Activated CD8-positive, alpha-beta T cell treated with anti-CD3 and anti-CD28 coated beads for 36 hours (primary cell): ENCODE measurements at regions not wholly inside any gene's neighbourhood (a gene's known extent, or its start where the extent isn't known, plus 50 kb on each side); places are given as distances from the start of the nearest gene placed in this dataset.

Source experiments
- ATAC-seq: fragments of 200-7000 bp; cut with Tn5 transposase; one replicate; pipeline ENCODE4 v1.10.0; 2021; ENCODE audit warnings: mild to moderate bottlenecking, moderate library complexity
- CTCF ChIA-PET: fragments of 350-600 bp; sonication (Branson Sonifier 250); formaldehyde crosslinking; loops from one replicate; lab custom pipeline; 2021; ENCODE audit warnings: antibody characterized with exemption; lab: Charles Lee
- POLR2A ChIA-PET: fragments of 350-600 bp; sonication (Branson Sonifier 250); formaldehyde crosslinking; loops from one replicate; lab custom pipeline; 2021; ENCODE audit warnings: antibody characterized with exemption; lab: Charles Lee
- DNase-seq: peaks from one replicate; pipeline ENCODE4 v3.0.0-alpha.2; 2020
- H3K27ac Mint-ChIP-seq: one replicate; pipeline ENCODE4 v1.8.0; 2021; ENCODE audit warnings: mild to moderate bottlenecking, mixed read lengths
- H3K27me3 Mint-ChIP-seq: one replicate; pipeline ENCODE4 v1.8.0; 2021; ENCODE audit warnings: mixed read lengths
- H3K36me3 Mint-ChIP-seq: one replicate; pipeline ENCODE4 v1.8.0; 2021; ENCODE audit warnings: low read depth, mixed read lengths
- H3K4me1 Mint-ChIP-seq: one replicate; pipeline ENCODE4 v1.8.0; 2021; ENCODE audit warnings: low read depth, mixed read lengths
- H3K4me3 Mint-ChIP-seq: one replicate; pipeline ENCODE4 v1.8.0; 2021; ENCODE audit warnings: mild to moderate bottlenecking, moderate library complexity, mixed read lengths
- H3K9me3 Mint-ChIP-seq: one replicate; pipeline ENCODE4 v1.8.0; 2021; ENCODE audit warnings: mixed read lengths
- CTCF ChIP-seq: fragments of 200-600 bp; IDR thresholded peaks from one replicate; pipeline ENCODE4 v1.8.0; 2022; ENCODE audit warnings: antibody characterized with exemption, mild to moderate bottlenecking
- intact Hi-C: fragments of 100-400 bp; cut with micrococcal nuclease; formaldehyde crosslinking; loops from one replicate; pipeline ENCODE4 v1.10.0; 2022

GRCh38 chr5:85893996-85894395 lies 723.7 kb upstream of the COX7C start:
- Mint-ChIP-seq H3K4me1 (no peaks in the 10 kb centered on the region), H3K36me3 (no peaks in the 10 kb centered on the region), H3K9me3 (no peaks in the 10 kb centered on the region), H3K27ac (no peak overlapping the region), H3K4me3 (no peak overlapping the region), H3K27me3 (no peaks in the 10 kb centered on the region)
- intact Hi-C loops = no loop called here
- ChIA-PET POLR2A (no interaction called here), CTCF (no interaction called here)
- no peak for TF ChIP-seq CTCF
- no peak for DNase-seq
- no peak for ATAC-seq

DNA sequence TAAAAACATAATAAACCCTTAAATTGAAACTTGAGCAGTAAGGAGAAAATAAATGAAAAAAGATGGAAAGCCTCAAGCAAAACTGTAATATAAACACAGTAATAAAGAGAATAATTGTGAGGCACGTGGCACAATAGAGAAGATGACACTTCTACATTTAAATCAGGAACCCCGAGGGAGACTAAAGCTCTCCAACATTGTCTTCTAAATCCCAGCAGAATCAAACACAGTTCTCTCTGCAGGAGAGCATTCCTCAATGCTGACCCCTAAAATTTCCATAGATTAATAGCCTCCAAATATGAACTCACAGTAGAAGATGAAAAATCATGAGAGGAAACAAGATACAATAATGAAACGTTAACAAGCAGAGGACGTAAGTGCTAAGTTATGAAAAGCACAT lies 721.2 kb upstream of the COX7C start:
- Mint-ChIP-seq H3K4me1 (no peaks in the 10 kb centered on the region), H3K27me3 (no peaks in the 10 kb centered on the region), H3K9me3 (no peaks in the 10 kb centered on the region), H3K4me3 (no peak overlapping the region), H3K27ac (no peak overlapping the region), H3K36me3 (no peaks in the 10 kb centered on the region)
- ATAC-seq (no peak), DNase-seq (no peak)
- intact Hi-C loops = no loop called here
- ChIA-PET CTCF (no interaction called here), POLR2A (no interaction called here)
- no peak for TF ChIP-seq CTCF

DNA sequence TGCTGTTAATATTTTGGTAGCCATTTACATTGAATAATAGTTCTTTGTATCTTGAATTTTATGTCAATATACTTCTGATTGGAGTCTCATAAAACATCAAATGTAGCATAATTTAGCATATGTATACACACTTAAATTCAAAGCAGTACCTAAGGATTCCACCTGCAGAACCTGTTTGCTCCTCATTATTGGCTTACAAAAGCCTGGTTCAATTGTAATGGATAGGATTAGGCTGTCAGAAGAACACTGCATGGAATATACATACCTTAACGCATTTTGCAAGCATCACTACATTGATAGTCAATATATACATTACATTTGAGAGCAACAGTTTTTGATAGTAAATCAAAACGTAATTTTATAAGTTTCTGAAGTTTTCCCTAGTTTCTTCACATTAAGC lies 711.3 kb upstream of the COX7C start:
- CTCF ChIA-PET = no interaction called here
- POLR2A ChIA-PET = no interaction called here
- Mint-ChIP-seq H3K27me3 (no peaks in the 10 kb centered on the region), H3K4me3 (no peak overlapping the region), H3K36me3 (no peaks in the 10 kb centered on the region), H3K27ac (no peak overlapping the region), H3K4me1 (no peaks in the 10 kb centered on the region), H3K9me3 (no peaks in the 10 kb centered on the region)
- DNase-seq (no peak), ATAC-seq (no peak)
- no peak for TF ChIP-seq CTCF
- intact Hi-C loops = no loop called here

GRCh38 chr5:85910335-85910734 lies 707.4 kb upstream of the COX7C start:
- no peak for TF ChIP-seq CTCF
- ATAC-seq (no peak), DNase-seq (no peak)
- Mint-ChIP-seq H3K27me3 (no peaks in the 10 kb centered on the region), H3K27ac (no peak overlapping the region), H3K4me1 (no peaks in the 10 kb centered on the region), H3K9me3 (peaks cover 5% of the 10 kb centered on the region), H3K4me3 (no peak overlapping the region), H3K36me3 (no peaks in the 10 kb centered on the region)
- POLR2A ChIA-PET = no interaction called here
- intact Hi-C loops = no loop called here
- CTCF ChIA-PET = no interaction called here

DNA sequence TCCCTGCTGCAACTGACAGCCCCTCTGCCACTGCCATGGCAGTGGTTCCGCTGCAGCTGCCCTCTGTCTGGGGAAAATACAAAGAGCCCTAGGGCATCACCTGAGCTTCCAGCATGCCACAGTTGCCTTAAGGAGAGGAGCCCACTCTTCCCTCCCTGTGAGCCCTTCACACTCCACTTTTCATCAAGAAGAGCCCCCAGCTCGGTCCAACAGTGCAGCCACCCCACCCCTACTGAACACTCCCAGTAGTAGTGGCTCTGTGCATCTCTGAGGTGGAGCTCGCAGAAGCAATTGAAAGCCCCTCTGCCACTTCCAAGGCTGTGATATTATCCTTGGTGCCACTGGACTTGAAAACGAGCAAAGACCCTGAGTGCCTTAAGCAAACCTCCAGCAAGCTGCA lies 696.8 kb upstream of the COX7C start:
- intact Hi-C loops = no loop called here
- ChIA-PET POLR2A (no interaction called here), CTCF (no interaction called here)
- TF ChIP-seq CTCF = no peak
- Mint-ChIP-seq H3K36me3 (no peaks in the 10 kb centered on the region), H3K4me1 (no peaks in the 10 kb centered on the region), H3K4me3 (no peak overlapping the region), H3K27ac (no peak overlapping the region), H3K9me3 (peaks cover 6% of the 10 kb centered on the region), H3K27me3 (no peaks in the 10 kb centered on the region)
- ATAC-seq (no peak), DNase-seq (no peak)
